DOHH2 (cell line): ENCODE measurements at regions not wholly inside any gene's neighbourhood (a gene's known extent, or its start where the extent isn't known, plus 50 kb on each side); places are given as distances from the start of the nearest gene placed in this dataset.

ENCODE experiments used
- EZH2phosphoT487 ChIP-seq: fragments of 200-600 bp; sonication (generic); IDR thresholded peaks from 2 replicates; pipeline ENCODE4 v1.6.1; 2017; ENCODE audit warnings: borderline replicate concordance, mild to moderate bottlenecking, antibody characterized with exemption, low read length, moderate library complexity, mixed read lengths
- TF ChIP-seq, protein P1 (sequence below): fragments of 200-600 bp; sonication (generic); IDR thresholded peaks from one replicate; pipeline ENCODE4 v1.5.1; 2014; ENCODE audit warnings: antibody characterized with exemption, mild to moderate bottlenecking, low read depth, low read length; ENCODE audit not compliant: poor library complexity, severe bottlenecking

DNA sequence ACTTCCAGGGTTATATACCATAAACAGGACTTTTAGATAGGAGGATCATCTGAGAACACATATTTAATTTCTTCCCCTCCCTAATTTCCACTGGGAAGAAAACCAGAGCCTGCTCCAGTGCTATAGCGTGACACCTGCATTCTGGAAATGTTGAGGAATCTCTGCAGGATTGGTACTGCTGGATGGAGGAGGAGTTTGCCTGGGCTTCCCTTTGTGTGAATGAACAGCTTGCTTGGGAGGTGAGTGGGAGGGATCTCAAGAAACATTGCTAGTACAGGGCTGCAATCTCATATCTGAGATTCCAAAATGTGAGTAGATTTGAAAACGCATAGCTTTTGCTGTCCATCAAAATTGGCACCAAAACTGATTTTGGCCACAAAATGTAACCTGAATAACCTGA is 295.9 kb upstream of the RGMA start:
- TF ChIP-seq, protein P1, sequence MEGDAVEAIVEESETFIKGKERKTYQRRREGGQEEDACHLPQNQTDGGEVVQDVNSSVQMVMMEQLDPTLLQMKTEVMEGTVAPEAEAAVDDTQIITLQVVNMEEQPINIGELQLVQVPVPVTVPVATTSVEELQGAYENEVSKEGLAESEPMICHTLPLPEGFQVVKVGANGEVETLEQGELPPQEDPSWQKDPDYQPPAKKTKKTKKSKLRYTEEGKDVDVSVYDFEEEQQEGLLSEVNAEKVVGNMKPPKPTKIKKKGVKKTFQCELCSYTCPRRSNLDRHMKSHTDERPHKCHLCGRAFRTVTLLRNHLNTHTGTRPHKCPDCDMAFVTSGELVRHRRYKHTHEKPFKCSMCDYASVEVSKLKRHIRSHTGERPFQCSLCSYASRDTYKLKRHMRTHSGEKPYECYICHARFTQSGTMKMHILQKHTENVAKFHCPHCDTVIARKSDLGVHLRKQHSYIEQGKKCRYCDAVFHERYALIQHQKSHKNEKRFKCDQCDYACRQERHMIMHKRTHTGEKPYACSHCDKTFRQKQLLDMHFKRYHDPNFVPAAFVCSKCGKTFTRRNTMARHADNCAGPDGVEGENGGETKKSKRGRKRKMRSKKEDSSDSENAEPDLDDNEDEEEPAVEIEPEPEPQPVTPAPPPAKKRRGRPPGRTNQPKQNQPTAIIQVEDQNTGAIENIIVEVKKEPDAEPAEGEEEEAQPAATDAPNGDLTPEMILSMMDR: no peak
- TF ChIP-seq EZH2phosphoT487: no peak
